HG03378 (cell line): ENCODE measurements at regions not wholly inside any gene's neighbourhood (a gene's known extent, or its start where the extent isn't known, plus 50 kb on each side); places are given as distances from the start of the nearest gene placed in this dataset.
"Not testable (repeated sequence)": the region's sequence is repeated elsewhere in the genome, so short reads cannot be mapped to it uniquely, and the experiment has no call there.

ENCODE experiments used
- ATAC-seq: cut with Tn5 transposase; IDR thresholded peaks from one replicate; pipeline ENCODE4 v1.9.1; 2021; ENCODE audit warnings: mild to moderate bottlenecking, moderate library complexity; ENCODE audit not compliant: unreplicated experiment

GRCh38 chr12:47491516-47492305, 214.1 kb downstream of the RPAP3 start:
- no peak for ATAC-seq

DNA sequence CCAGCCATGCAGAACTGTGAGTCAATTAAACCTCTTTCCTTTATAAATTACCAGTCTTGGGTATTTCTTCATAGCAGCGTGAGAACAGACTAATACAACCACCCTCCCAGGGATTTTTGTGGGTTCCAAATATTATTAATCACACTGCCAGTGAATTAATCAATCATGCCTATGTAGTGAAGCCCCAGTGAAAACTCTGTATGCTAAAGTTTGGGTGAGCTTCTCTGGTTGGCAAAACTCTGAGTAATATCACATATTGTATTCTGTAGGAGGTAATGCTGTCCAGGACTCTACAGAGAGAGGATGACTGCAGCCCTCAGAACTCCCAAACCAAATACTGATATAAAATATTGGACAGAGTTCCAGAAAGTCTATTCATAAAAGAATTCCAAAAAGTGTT, 216.9 kb downstream of the RPAP3 start:
- ATAC-seq = no peak

- no peak for ATAC-seq
Observed at GRCh38 chr12:47481041-47481440, 224.8 kb downstream of the RPAP3 start.

- no peak for ATAC-seq
Observed at GRCh38 chr12:47478426-47478825, 227.4 kb downstream of the RPAP3 start.

DNA sequence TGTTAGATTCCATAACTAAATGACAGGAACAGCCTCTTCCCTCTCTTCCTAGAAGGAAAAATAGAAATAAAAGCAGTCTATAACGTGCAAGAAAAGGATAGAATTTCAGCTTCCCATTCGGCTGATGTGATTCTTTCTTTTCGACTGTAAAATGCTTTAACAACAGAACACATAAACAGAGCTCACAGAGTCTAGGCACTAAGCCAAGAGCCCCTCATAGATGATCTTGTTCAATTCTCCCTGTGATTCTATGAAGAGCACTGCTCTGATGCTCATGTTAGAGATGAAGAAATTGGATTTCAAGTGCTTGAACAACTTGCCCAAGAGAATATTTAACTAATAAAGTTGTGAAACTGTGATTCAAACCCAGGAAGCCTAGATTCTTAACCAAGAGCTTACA, 232.7 kb downstream of the RPAP3 start:
- ATAC-seq = no peak

DNA sequence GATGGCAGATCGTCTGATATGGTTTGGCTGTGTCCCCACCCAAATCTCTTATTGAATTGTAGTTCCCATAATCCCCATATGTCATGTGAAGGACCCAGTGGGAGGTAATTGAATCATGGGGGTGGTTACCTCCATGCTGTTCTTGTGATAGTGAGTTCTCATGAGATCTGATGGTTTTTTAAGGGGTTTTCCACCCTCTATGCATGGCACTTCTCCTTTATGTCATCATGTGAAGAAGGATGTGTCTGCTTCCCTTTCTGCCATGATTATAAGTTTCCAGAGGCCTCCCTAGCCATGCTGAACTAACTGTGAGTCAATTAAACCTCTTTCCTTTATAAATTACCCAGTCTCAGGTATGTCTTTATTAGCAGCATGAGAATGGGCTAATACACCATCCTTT, 235.5 kb downstream of the RPAP3 start:
- not testable (repeated sequence) for ATAC-seq

- ATAC-seq = not testable (repeated sequence)
Observed at GRCh38 chr12:47463918-47464317, 241.9 kb downstream of the RPAP3 start.

DNA sequence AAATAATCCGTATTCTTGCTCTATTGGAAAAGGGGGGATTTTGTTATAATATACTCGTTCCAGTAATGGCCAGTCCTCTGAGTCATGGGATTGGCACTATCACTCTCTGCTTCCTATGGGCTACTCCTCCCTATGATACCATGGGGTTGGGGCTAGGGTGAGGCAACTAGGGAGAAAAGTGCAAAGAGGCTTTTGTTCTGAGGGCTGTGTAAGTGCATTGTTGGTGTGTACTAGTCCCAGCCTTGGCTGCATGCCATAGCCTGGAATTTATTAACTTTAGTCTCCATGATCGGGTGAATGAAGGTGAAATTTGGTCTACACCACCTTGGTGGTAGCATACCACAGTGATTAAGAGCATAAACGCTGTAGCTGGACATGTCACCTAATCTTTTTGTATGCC, 247.6 kb downstream of the RPAP3 start:
- no peak for ATAC-seq

GRCh38 chr12:47449797-47450196, 256.0 kb downstream of the RPAP3 start:
- ATAC-seq = peak; percentile 51

DNA sequence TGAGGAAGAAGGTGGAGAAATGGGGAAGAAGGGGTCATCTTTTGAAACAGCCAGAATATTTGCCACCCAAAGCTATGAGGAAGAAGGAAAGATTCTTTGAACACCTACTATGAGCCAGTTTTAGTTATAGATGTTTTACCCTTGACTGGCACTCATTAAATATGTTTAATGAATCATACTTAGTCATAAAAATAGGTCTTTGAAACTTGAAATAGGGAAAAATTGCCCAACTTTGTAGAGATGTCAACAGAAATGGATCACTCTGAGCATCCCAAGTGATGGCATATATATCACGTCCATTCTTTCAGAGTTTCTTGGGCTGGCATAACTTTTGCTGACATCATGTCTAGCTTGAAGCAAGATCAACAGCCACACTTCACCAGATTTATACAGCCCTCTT, 263.5 kb downstream of the RPAP3 start:
- no peak for ATAC-seq

DNA sequence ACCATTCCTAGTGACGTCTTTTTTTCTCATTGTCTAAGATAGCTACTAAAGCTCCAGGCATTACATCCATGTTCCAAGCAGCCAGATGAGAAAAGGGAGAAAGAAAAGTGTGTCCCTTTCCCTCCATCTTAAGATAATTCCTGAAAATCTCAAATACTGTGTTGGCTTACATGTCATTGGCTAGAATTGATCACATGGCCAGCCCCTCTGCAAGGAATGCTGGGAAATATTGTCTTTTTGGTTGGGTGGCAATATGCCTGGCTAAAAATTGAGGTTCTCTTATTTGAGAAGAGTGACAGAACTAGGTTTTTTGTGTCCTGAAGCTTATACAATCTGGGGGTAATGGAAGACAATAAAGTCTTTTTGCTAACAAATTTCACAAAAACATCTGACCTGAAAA, 264.3 kb downstream of the RPAP3 start:
- no peak for ATAC-seq

- ATAC-seq = no peak
Observed at GRCh38 chr12:47438175-47438574, 267.7 kb downstream of the RPAP3 start.

DNA sequence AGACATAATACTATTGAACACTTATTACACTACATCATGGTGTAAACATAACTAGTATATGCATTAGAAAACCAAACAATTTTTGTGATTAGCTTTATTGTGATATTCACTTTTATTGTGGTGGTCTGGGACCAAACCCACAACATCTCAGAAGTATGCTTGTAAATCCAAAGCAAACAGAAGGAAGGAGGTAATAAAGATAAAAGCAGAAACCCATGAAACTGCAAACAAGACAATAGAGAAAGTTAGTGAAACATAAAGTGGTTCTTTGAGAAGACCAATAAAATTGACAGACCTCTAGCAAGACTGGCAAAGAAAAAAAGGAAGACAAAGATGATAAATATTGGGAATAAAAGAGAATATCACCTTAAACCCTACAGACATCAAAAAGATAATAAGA, 268.3 kb downstream of the RPAP3 start:
- no peak for ATAC-seq

GRCh38 chr12:47433876-47434275, 272.0 kb downstream of the RPAP3 start:
- no peak for ATAC-seq

GRCh38 chr12:47426678-47427309, 279.0 kb downstream of the RPAP3 start:
- not testable (repeated sequence) for ATAC-seq

GRCh38 chr12:47422611-47423010, 283.2 kb downstream of the RPAP3 start:
- no peak for ATAC-seq

DNA sequence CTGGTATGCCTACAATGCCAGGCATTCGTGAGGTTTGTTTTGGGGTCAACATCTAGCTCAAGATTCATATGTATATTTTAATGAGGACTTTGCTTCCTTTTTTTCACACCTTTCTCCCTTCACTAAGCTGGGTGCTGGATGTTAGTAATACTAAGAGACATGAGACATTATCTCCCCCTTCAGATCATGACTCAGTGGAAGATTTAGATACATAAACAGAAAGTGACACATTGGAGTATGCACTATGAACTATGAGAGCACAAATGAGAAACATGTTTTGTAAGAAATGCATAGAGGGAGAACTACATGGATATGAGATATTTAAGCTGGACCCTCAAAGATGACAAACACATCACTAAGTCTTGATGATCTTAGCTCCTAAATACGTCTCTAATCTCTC, 286.3 kb downstream of the RPAP3 start:
- ATAC-seq = no peak

- no peak for ATAC-seq
Observed at GRCh38 chr12:47417955-47418354, 287.9 kb downstream of the RPAP3 start.

DNA sequence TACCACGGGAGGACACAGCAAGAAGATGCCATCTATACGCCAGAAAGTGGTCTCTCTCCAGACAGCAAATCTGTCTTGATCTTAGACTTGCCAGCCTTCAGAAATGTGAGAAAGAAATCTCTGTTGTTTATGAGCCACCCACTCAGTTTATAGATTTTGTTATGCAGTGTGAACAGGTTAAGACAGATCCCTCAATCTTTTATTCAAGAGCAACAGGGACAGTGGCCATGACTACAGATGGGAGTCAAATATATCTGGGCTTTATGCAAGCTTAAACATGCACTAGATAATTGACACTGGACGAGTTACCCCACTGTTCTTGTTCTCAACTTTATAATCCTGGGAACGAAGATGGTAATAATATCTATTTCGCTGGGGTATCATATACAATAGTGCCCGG, 288.7 kb downstream of the RPAP3 start:
- ATAC-seq = no peak

GRCh38 chr12:47415054-47415453, 290.8 kb downstream of the RPAP3 start:
- no peak for ATAC-seq

GRCh38 chr12:47414511-47414910, 291.3 kb downstream of the RPAP3 start:
- no peak for ATAC-seq

DNA sequence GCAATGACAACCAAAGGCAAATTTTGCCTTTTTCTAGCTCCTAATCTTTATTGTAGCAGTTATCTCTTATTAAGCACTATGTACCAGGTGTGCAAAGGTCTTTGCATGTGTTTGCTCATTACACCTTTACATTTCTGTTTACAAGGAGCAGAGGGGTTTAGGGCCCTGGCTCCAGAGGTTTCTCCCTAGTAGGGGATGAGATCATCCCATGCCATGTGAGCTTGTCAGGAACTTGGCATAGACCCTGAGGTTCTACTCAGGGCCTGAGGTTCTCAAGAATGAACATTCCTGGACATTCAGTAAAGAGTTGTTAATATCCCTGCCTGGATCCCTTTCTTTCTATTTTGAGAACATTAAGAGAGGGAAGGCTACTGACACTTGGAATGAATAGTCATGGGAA, 292.0 kb downstream of the RPAP3 start:
- no peak for ATAC-seq
